HepG2 (cell line): ENCODE measurements at regions not wholly inside any gene's neighbourhood (a gene's known extent, or its start where the extent isn't known, plus 50 kb on each side); places are given as distances from the start of the nearest gene placed in this dataset.
A peak's percentile ranks its signal among the peaks of the same experiment; 100 is the strongest.

Source experiments
- ATAC-seq: fragments of 200-7000 bp; cut with Tn5 transposase; 3 replicates; pipeline ENCODE4 v1.9.1; 2020; ENCODE audit warnings: mild to moderate bottlenecking, moderate library complexity
- BruUV-seq: library from RNA; stranded (reverse); fragments of 400-500 nt; replicated peaks from 2 replicates; lab custom pipeline; 2021; lab: Mats Ljungman, UMichigan
- CTCF ChIA-PET: fragments of 300-600 bp; formaldehyde crosslinking; extraction: SDS; loops from one replicate; lab custom pipeline; 2021; ENCODE audit warnings: low total read pairs, inconsistent platforms, low intra/inter-chr PET ratio; lab: Yijun Ruan, JAX
- POLR2A ChIA-PET: fragments of 350-600 bp; sonication (Branson Sonifier 250); formaldehyde crosslinking; loops from one replicate; lab custom pipeline; 2020; ENCODE audit warnings: antibody characterized with exemption, inconsistent platforms; lab: Yijun Ruan, JAX
- DNase-seq: peaks from one replicate; pipeline ENCODE4 v3.0.0-alpha.2; 2015; ENCODE audit warnings: low spot score
- FAIRE-seq: peaks from 3 replicates; lab custom pipeline; 2011; peaks lifted over from hg19 to GRCh38; lab: Jason Lieb, UNC
- H2AFZ ChIP-seq: one replicate; pipeline ENCODE4 v1.6.1; 2011; ENCODE audit warnings: low read length, inconsistent platforms
- H3K27ac ChIP-seq: fragments of 300-600 bp; 3 replicates; pipeline ENCODE4 v1.8.0; 2011; ENCODE audit warnings: mixed run types, mild to moderate bottlenecking, mixed read lengths, low read length, inconsistent platforms; ENCODE audit not compliant: insufficient read depth; ENCODE audit errors: extremely low read length
- H3K27me3 ChIP-seq, 2 experiments: fragments of 200-600 bp in 1 of 2; 2 replicates in 1 of 2; 3 replicates in 1 of 2; pipeline versions ENCODE4 v1.6.0 to v1.8.0; 2011; ENCODE audit warnings: low read length in 2 of 2, mild to moderate bottlenecking in 2 of 2, moderate library complexity in 2 of 2, inconsistent platforms in 1 of 2; ENCODE audit not compliant: insufficient read depth in 2 of 2, control insufficient read depth in 1 of 2
- H3K36me3 ChIP-seq, 2 experiments: fragments of 200-600 bp in 1 of 2; replicated peaks in 1 of 2; 2 replicates in 1 of 2; 3 replicates in 1 of 2; pipeline versions ENCODE4 v1.5.1 to v1.8.0; 2011; ENCODE audit warnings: low read length in 2 of 2, inconsistent platforms in 1 of 2; ENCODE audit not compliant: insufficient read depth in 2 of 2, control insufficient read depth in 1 of 2
- H3K4me1 ChIP-seq: 2 replicates; pipeline ENCODE4 v1.5.1; 2012; ENCODE audit warnings: low read length, inconsistent platforms; ENCODE audit not compliant: insufficient read depth
- H3K4me2 ChIP-seq: 2 replicates; pipeline ENCODE4 v1.6.0; 2011; ENCODE audit warnings: low read depth, low read length, inconsistent platforms
- H3K4me3 ChIP-seq, 3 experiments: fragments of 200-600 bp in 1 of 3; sonication (generic), shearing (Covaris generic) in 1 of 3; replicated peaks in 1 of 3; 2 replicates each; pipeline ENCODE4 v1.5.1; 2011 to 2016; ENCODE audit warnings: low read length in 3 of 3, inconsistent platforms in 2 of 3, low read depth in 2 of 3, mild to moderate bottlenecking in 2 of 3, control low read depth in 1 of 3, mixed read lengths in 1 of 3; ENCODE audit not compliant: insufficient read depth in 1 of 3
- H3K79me2 ChIP-seq: one replicate; pipeline ENCODE4 v1.6.1; 2011; ENCODE audit warnings: low read length, inconsistent platforms; ENCODE audit not compliant: insufficient read depth
- H3K9ac ChIP-seq: 2 replicates; pipeline ENCODE4 v1.6.0; 2011; ENCODE audit warnings: mild to moderate bottlenecking, low read depth, low read length, inconsistent platforms; ENCODE audit not compliant: insufficient read depth
- H3K9me3 ChIP-seq: 2 replicates; pipeline ENCODE4 v1.5.1; 2012; ENCODE audit warnings: mild to moderate bottlenecking, low read length
- H4K20me1 ChIP-seq: 2 replicates; pipeline ENCODE4 v1.6.0; 2011; ENCODE audit warnings: inconsistent platforms, mild to moderate bottlenecking, low read length, moderate library complexity; ENCODE audit not compliant: insufficient read depth
- CCAR2 ChIP-seq: fragments of 200-400 bp; formaldehyde crosslinking; optimal IDR thresholded peaks from 2 replicates; pipeline ENCODE3; 2018; ENCODE audit warnings: low read depth, mild to moderate bottlenecking, low read length, moderate library complexity
- CTCF ChIP-seq: sonication (generic); formaldehyde crosslinking; IDR thresholded peaks from 2 replicates; pipeline ENCODE4 v1.5.0; 2020; ENCODE audit warnings: mild to moderate bottlenecking, missing genetic modification reagents, moderate library complexity
- ELF1 ChIP-seq: sonication (generic); formaldehyde crosslinking; IDR thresholded peaks from 2 replicates; pipeline ENCODE4 v1.4.0; 2020; ENCODE audit warnings: missing genetic modification reagents
- ELF4 ChIP-seq: sonication (generic); formaldehyde crosslinking; IDR thresholded peaks from 2 replicates; pipeline ENCODE4 v1.5.0; 2020; ENCODE audit warnings: missing genetic modification reagents, mild to moderate bottlenecking, moderate library complexity, borderline replicate concordance
- GATA4 ChIP-seq: sonication (generic); IDR thresholded peaks from 2 replicates; pipeline ENCODE4 v1.6.1; 2016; ENCODE audit warnings: antibody characterized with exemption, low read depth, borderline replicate concordance
- HNRNPK ChIP-seq: fragments of 200-400 bp; formaldehyde crosslinking; IDR thresholded peaks from 2 replicates; pipeline ENCODE4 v1.6.1; 2018; ENCODE audit warnings: low read length, low read depth, moderate library complexity, mild to moderate bottlenecking; ENCODE audit not compliant: poor library complexity, severe bottlenecking
- JUN ChIP-seq: sonication (generic); formaldehyde crosslinking; IDR thresholded peaks from 2 replicates; pipeline ENCODE4 v1.4.0; 2020; ENCODE audit warnings: mild to moderate bottlenecking, missing genetic modification reagents
- KAT8 ChIP-seq: IDR thresholded peaks from 2 replicates; pipeline ENCODE4 v1.6.1; 2016; ENCODE audit warnings: missing genetic modification reagents, missing compliant biosample characterization
- MED13 ChIP-seq: sonication (generic); formaldehyde crosslinking; IDR thresholded peaks from 2 replicates; pipeline ENCODE4 v1.5.0; 2020; ENCODE audit warnings: missing genetic modification reagents
- MED8 ChIP-seq: sonication (generic); formaldehyde crosslinking; IDR thresholded peaks from 2 replicates; pipeline ENCODE4 v1.8.1; 2023; ENCODE audit warnings: mild to moderate bottlenecking, missing genetic modification reagents; ENCODE audit not compliant: insufficient replicate concordance
- MTA1 ChIP-seq: sonication (generic); formaldehyde crosslinking; IDR thresholded peaks from 2 replicates; pipeline ENCODE4 v1.4.0; 2020; ENCODE audit warnings: missing genetic modification reagents, mild to moderate bottlenecking, borderline replicate concordance
- NR2F6 ChIP-seq, 2 experiments: IDR thresholded peaks; 2 replicates each; pipeline ENCODE4 v1.6.1; 2016; ENCODE audit warnings: antibody characterized with exemption in 1 of 2, mild to moderate bottlenecking in 1 of 2
- RFX5 ChIP-seq: IDR thresholded peaks from 2 replicates; pipeline ENCODE4 v1.6.1; 2011; ENCODE audit warnings: low read depth, low read length, improper control_type of control experiment
- SIN3A ChIP-seq: IDR thresholded peaks from 2 replicates; pipeline ENCODE4 v1.6.1; 2011; ENCODE audit warnings: low read depth, mild to moderate bottlenecking, control low read depth, low read length, borderline replicate concordance
- SMAD1 ChIP-seq: sonication (generic); formaldehyde crosslinking; IDR thresholded peaks from 2 replicates; pipeline ENCODE4 v1.4.0; 2020; ENCODE audit warnings: missing genetic modification reagents, low read depth, mild to moderate bottlenecking, borderline replicate concordance
- SMC3 ChIP-seq: IDR thresholded peaks from 2 replicates; pipeline ENCODE4 v1.6.1; 2011; ENCODE audit warnings: low read length, improper control_type of control experiment
- THAP11 ChIP-seq: IDR thresholded peaks from 2 replicates; pipeline ENCODE4 v1.6.1; 2016; ENCODE audit warnings: missing biosample characterization, missing genetic modification reagents
- ZFP37 ChIP-seq: sonication (generic); formaldehyde crosslinking; IDR thresholded peaks from 2 replicates; pipeline ENCODE4 v1.4.0; 2020; ENCODE audit warnings: missing genetic modification reagents, borderline replicate concordance
- ZNF180 ChIP-seq: sonication (generic); formaldehyde crosslinking; IDR thresholded peaks from 2 replicates; pipeline ENCODE4 v1.4.0; 2020; ENCODE audit warnings: low read depth, missing genetic modification reagents, borderline replicate concordance
- ZNF75D ChIP-seq: sonication (generic); formaldehyde crosslinking; IDR thresholded peaks from 2 replicates; pipeline ENCODE4 v1.8.1; 2023; ENCODE audit warnings: missing genetic modification reagents, mild to moderate bottlenecking, borderline replicate concordance
- WGBS: methylation state at CpG from one replicate; pipeline ENCODE4 v1.1.6; 2017; ENCODE audit warnings: low lambda C conversion rate; 5-methylcytosine and 5-hydroxymethylcytosine counted together
- in situ Hi-C: cut with HindIII; loops from 2 replicates; pipeline ENCODE4 v1.10.0; 2017; ENCODE audit warnings: low pct_unique_long_range_greater_than_20kb; ENCODE audit not compliant: extremely low pct_ligation_motif_present
- intact Hi-C: fragments of 100-400 bp; cut with micrococcal nuclease; formaldehyde crosslinking; loops from one replicate; pipeline ENCODE4 v1.10.0; 2022; ENCODE audit not compliant: unreplicated experiment

GRCh38 chr7:13742811-13743210, 246.7 kb downstream of the ETV1 start:
- in situ Hi-C loops (no loop called here), intact Hi-C loops (loop anchor here (10.0 kb wide), 1 partner anchor 458 kb away; no protein-coding TSS in a partner anchor)
- Histone ChIP-seq H3K4me1 (no peaks in the 10 kb centered on the region), H3K4me3 (no peak overlapping the region), H2AFZ (no peak overlapping the region), H3K27me3 (no peaks in the 10 kb centered on the region), H3K36me3 (no peaks in the 10 kb centered on the region), H3K4me2 (no peak overlapping the region), H3K79me2 (no peaks in the 10 kb centered on the region), H3K27ac (no peak overlapping the region), H4K20me1 (no peaks in the 10 kb centered on the region), H3K9me3 (peaks cover 73% of the 10 kb centered on the region), H3K9ac (no peak overlapping the region)
- POLR2A ChIA-PET: no interaction called here
- TF ChIP-seq CTCF (0 out of 2 replicates have a peak, but pooled peaks have one; percentile 4), SMAD1 (CRISPR knock-in tag) (no peak), SMC3 (0 out of 2 replicates have a peak, but pooled peaks have one; percentile 12)
- ATAC-seq: no peak
- DNase-seq: no peak
- no TSS peak for BruUV-seq
- CTCF ChIA-PET: no interaction called here
- no peak for FAIRE-seq
- WGBS: 12% methylated on average over 1 of the region's 1 CpG

- no peak for ATAC-seq
- no peak for DNase-seq
- H3K4me1 ChIP-seq: no peaks in the 10 kb centered on the region
- ChIA-PET CTCF (no interaction called here), POLR2A (no interaction called here)
- H3K79me2 ChIP-seq: no peaks in the 10 kb centered on the region
- peaks cover 72% of the 10 kb centered on the region for H3K9me3 ChIP-seq
- H3K36me3 ChIP-seq: no peaks in the 10 kb centered on the region
- H3K9ac ChIP-seq: no peak overlapping the region
- H3K4me2 ChIP-seq: no peak overlapping the region
- H3K4me3 ChIP-seq: no peak overlapping the region
- no peak for FAIRE-seq
- no peaks in the 10 kb centered on the region for H4K20me1 ChIP-seq
- WGBS: 3% methylated on average over 3 of the region's 3 CpGs
- H3K27ac ChIP-seq: no peak overlapping the region
- H3K27me3 ChIP-seq: no peaks in the 10 kb centered on the region
- intact Hi-C loops: loop anchor here (10.0 kb wide), 1 partner anchor 458 kb away; no protein-coding TSS in a partner anchor
- H2AFZ ChIP-seq: no peak overlapping the region
- BruUV-seq: no TSS peak
- in situ Hi-C loops: no loop called here
- no peak for TF ChIP-seq GATA4
- no peak for TF ChIP-seq KAT8 (CRISPR knock-in tag)
- TF ChIP-seq MED13: no peak
- TF ChIP-seq RFX5: no peak
- no peak for TF ChIP-seq NR2F6 (IDR thresholded peaks at IDR 0.05)
- TF ChIP-seq NR2F6 (CRISPR knock-in tag; IDR thresholded peaks at IDR 0.05): no peak
- TF ChIP-seq JUN (CRISPR knock-in tag): no peak
- TF ChIP-seq ELF1 (CRISPR knock-in tag): no peak
- TF ChIP-seq MED8 (CRISPR knock-in tag): no peak
- TF ChIP-seq ELF4 (CRISPR knock-in tag): no peak
- TF ChIP-seq ZNF75D (CRISPR knock-in tag): no peak
- no peak for TF ChIP-seq THAP11 (CRISPR knock-in tag)
- no peak for TF ChIP-seq HNRNPK
- TF ChIP-seq MTA1: no peak
- TF ChIP-seq SIN3A: no peak
- TF ChIP-seq ZNF180 (CRISPR knock-in tag): no peak
- TF ChIP-seq ZFP37 (CRISPR knock-in tag): no peak
- no peak for TF ChIP-seq CCAR2
Measured at GRCh38 chr7:13743226-13743625, 246.2 kb downstream of the ETV1 start.
